NOMO-1 treated with DMSO at 0.1 percent for 48 hours (cell line): ENCODE measurements at regions not wholly inside any gene's neighbourhood (a gene's known extent, or its start where the extent isn't known, plus 50 kb on each side); places are given as distances from the start of the nearest gene placed in this dataset.
"Not testable (repeated sequence)": the region's sequence is repeated elsewhere in the genome, so short reads cannot be mapped to it uniquely, and the experiment has no call there.

ENCODE experiments used
- DNase-seq: peaks from one replicate; lab custom pipeline; 2025; ENCODE audit not compliant: unreplicated experiment; lab: John Stamatoyannopoulos, UW

DNA sequence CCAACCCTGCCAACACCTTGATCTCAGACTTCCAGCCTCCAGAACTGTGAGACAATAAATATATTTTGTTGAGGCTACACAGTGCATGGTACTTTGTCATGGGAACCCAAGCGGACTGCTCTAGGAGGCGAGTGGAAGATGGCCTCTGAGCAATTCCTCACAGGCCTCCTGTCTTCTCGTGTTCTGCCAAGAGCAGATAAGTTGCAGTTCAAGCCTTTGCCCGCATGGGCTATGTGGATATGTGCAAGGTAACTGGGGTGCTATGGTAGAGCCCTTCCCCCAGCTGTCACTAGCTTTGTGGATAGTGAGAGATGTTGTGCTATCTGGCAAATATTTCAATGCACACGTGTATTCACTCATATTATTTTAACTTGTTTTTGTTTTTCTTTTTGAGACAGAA lies 156.0 kb upstream of the BCOR start:
- DNase-seq = no peak

- DNase-seq = no peak
These were observed 151.8 kb upstream of the BCOR start for GRCh38 chrX:40249582-40249981.

- DNase-seq = no peak
These were observed 151.1 kb upstream of the BCOR start for GRCh38 chrX:40248822-40249221.

DNA sequence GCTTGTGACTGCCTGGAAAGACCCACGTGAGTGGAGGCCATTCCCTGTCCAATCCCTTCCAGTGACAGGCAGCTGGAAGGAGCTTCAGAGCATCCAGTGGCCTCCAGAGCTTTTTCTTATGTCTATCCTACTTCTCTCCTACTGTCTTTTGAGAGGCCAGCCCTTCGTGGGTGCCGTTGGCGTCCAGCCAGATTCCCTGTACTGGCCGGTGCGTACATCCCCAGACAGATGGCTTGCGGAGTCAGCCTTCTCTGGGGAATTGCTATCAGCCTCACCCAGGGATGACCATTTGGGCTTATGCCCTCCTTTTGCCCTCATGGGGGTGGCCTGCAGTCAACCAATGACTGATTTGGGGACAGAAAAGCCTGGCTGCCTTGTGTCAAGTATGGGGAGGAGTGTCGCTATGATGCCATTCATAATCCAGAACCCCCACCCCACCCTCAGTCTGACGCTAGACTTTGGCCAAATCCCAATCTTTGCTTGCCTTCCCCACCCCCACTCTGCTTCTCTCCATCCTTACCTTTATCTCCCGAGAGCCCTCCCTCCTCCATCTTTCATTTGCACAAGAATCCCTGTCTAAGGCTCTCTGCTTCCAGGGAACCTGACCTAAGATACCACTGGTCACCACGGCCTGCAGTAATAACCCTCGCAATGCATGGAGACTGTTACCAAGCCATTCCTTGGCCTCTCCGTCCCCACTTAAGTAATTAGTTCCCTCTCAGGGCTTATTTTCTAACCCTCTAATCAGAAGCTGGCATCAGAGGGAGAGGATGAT lies 150.3 kb upstream of the BCOR start:
- DNase-seq = no peak

DNA sequence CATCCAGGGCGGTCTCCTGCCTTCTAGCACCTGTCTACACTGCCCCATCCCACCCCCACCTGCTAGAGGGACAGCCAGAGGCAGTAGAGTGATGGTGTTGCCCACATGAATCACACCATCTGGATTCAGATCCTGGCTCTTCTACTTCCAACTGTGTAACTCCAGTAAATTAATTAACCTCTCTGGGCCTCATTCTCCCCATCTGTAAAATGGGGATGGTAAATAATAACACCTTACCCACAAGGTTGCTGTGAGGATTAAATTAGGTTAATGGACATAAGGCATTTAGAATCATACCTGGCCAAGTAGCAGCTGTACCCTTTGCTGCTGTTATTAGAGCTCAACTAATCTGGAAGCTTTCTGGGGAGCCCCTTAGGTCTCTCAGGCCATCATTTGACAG lies 149.6 kb upstream of the BCOR start:
- DNase-seq = no peak

DNA sequence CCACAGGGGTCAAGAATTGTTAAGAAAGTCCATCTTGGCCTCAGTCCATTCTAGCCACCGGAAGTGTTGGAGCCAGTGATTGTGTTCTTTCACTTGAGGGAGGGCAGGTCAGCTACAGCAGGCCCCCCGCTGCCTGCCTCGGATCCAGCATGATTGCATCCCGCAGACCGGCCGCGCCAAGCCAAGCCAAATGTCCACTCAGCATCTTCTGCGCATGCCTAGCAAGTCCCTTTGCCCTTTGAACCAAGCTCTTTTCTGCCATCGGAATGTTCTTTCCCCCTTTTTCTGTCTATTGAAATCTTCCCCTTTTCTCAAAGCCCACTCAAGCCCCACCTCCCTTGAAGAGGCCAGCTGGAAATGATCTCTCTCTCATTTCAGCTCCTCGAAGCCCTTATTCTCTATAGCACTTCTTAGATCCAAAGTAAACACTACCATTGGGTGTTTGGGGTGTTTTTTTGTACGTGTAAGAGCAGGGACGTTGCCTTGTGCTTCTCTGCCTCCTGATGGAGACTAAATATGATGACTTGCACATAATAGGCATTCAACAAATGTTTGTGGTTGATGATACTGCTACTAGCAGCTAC lies 147.8 kb upstream of the BCOR start:
- DNase-seq = no peak

GRCh38 chrX:40244980-40245379 lies 147.2 kb upstream of the BCOR start:
- DNase-seq = no peak

DNA sequence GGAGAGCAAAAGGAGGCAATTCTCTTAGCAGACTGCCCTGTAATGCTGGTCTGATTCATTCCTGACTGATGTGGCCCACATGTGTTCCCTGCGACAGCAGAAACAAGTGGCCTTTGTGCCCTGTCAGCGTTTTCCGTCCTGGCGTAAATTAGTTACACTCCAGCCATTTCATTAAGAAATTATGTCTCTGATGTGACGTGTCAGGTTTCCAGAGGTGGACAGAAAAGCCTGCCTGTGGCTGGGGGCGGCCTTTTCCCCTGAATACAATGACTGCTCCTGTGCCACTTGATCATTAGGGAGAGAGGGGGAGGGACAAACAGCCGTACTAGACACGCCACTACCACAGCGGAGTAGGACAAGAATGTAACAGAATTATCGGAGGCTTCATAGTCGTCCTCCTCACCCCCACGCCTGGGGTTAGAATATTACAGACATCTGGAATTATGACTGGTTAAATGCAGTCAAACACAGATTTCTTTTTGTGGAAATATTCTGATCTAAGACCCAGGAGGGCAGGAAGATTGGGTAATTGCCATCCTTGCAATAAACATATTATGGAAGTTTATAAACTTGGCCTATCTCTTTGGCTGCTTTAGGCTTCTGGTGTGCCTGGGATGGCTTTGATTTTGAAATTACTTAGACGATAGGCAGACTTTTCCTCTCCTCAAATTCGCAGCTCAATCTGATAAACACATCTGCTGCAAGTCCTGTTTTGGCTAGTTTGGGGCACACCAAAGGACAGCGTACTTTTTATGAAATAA lies 146.2 kb upstream of the BCOR start:
- no peak for DNase-seq

DNA sequence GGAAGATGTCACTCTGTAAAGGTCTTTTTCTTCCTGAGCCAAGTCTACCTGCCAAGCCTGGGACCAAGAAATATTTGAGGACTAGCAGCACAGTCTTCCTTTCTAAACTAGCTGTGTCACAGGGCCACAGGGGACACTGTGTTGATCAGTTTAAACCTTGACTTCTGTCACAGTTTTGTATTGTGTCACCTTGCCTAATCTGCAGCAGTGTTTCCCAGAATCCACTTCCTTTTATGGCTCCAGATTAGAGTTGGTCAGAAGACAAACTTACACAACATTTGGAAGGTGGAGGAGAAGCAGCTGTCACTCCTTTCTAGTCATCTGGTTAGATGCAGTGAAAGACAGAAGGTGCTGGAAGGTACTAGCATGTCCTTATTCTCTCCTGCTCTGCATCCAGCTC lies 143.1 kb upstream of the BCOR start:
- peak; percentile 11 for DNase-seq

DNA sequence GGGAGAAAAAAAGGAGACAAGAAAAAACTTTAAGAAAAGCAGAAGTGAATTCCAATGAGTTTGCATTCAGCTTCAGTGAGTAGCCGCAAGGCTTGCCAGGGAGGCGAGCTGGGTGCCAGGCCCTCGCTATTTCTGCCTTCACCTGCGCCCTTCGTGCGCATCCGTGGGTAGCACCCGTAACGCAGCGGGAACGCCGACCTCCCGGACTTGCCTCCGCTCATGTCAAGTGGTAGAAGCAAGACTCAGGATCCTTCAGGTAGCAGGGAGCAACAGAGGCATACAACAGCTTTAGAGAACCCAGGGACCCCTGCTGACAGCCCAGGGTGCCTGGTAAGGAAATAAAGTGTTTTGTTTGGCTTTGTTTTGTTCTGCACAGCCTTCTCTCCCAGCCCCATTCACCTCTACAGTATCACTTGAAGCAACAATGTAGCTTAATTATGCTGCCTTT lies 140.0 kb upstream of the BCOR start:
- peak; percentile 5 for DNase-seq

DNA sequence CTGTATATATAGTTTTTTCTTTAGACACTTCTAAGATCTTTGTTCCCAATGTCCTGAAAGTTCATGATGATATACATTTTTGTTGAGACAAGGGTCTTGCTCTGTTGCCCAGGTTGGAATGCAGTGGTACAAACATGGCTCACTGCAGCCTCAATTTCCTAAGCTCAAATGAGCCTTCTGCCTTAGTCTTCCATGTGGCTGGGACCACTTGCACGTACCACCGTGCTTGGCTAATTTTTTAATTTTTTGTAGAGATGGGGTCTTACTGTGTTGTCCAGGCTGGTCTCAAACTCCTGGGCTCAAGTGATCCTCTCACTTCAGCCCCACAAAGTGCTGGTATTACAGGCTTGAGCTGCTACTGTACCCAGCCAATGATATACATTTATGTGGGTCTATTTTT lies 132.9 kb upstream of the BCOR start:
- no peak for DNase-seq

- no peak for DNase-seq
These were observed 129.4 kb upstream of the BCOR start for GRCh38 chrX:40227125-40227524.

DNA sequence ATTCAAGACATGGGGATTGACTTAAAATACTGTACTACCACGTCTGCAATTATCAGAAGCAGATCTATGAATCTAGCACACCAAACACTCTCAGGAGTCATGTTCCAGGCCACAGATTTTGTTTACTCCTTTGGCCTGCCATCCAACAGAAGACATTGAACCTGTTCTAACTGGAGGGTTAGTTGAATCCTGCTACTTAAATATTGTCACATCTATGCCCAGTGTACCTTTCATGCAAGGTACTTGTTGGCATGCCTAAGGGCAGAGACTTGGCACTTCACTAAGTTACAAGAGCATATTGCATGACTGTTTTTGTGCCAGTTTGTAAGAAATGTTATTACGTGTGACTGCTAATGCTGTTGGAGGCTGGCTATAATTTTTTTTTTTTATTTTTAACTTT lies 126.9 kb upstream of the BCOR start:
- DNase-seq = no peak

DNA sequence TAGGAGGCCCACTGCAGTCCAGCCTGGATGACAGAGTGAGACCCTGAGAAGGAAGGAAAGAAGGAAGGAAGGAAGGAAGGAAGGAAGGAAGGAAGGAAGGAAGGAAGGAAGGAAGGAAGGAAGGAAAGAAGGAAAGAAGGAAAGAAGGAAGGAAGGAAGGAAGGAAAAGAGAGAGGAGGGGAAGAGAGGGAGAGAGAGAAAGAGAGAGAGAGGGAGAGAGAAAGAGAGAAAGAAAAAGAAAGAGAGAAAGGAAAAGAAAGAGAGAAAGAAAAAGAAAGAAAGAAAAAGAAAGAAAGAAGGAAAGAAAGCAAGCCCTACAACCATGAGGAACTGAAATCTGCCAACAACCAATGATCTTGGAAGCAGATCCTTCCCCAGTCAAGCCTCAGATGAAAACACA lies 124.9 kb upstream of the BCOR start:
- not testable (repeated sequence) for DNase-seq

GRCh38 chrX:40213092-40213491 lies 115.3 kb upstream of the BCOR start:
- no peak for DNase-seq

DNA sequence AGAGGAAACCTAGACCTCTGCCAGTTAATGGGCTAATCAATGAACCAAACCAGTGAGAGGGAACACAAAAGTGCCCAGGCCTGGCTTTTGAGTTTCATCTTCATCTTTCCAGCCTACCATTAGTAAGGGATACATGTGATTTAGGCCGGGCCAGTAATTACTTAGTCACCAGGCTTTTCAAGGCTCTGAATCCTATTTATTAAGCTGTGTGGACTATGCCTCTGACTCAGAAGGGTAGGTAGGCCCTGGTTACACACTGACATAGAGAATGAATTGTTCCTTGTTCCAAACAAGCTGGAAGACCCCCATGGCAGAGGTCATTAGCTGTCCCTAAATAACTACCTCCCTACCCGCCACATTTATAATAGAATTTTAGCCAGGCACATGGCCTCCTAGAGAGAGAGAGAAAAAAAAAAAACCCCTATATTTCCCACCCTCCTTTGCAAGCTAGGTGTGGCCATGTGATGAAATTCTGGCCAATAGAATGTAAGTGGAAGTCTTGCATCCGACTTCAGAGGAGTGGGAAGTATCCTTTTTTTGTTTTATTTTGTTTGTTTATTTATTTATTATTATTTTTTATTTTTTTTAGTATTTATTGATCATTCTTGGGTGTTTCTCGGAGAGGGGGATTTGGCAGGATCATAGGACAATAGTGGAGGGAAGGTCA lies 112.3 kb upstream of the BCOR start:
- DNase-seq = no peak

DNA sequence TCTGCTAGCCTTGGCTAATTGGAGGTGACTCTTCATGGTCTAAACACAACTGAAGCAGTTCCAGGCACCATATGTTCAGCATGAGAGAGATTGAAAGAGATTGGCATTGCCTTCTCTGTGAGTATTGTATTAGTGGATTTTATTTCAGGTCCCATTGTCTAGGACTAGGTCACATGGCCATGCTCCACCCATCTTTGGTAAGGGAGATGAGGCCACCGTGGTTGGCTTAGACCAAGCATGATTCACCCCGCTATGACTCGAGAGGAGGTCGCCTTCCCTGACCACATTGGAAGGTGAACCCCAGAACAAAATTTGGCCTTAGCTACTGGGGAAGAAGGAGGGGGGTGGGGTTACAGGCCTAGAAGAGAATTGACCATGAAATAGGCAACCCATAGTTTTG lies 109.9 kb upstream of the BCOR start:
- DNase-seq = peak; percentile 25

DNA sequence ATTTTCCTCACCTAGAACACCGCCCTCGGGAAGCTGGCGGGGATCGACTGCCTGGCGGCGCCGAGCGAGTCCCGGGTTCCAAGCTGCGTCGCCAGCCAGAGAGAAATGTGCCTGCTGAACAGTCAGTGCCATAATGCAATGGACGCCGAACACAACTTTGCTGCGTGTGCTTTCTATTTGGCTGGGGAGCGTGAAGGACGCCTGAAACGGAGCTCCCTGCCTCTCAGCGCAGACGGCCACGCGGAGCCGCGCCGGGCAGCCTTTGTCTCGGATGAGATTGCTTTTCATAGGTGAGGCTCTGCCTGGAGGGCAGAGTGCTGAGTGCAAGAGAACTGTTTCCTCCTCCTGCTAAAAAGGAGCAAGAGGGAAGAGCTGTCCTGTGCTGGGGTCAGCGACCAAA lies 107.7 kb upstream of the BCOR start:
- DNase-seq = no peak

DNA sequence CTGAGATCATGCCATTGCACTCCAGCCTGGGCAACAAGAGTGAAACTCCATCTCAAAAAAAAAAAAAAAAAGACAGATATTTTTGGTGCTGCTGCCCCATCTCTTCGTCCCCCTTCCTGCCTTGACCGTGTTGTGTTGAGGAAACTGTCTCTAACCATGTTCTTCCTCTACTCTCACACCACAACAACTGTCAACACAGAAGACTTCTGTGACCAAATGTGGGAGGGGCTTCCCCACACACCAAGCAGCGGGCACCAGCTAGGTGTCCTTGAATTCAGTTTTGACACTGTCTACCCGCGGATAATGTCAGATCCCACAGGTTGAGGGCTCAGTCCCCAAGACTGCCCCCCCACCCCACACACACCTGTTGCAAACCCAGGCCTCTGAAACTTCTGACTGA lies 104.7 kb upstream of the BCOR start:
- peak; percentile 46 for DNase-seq

DNA sequence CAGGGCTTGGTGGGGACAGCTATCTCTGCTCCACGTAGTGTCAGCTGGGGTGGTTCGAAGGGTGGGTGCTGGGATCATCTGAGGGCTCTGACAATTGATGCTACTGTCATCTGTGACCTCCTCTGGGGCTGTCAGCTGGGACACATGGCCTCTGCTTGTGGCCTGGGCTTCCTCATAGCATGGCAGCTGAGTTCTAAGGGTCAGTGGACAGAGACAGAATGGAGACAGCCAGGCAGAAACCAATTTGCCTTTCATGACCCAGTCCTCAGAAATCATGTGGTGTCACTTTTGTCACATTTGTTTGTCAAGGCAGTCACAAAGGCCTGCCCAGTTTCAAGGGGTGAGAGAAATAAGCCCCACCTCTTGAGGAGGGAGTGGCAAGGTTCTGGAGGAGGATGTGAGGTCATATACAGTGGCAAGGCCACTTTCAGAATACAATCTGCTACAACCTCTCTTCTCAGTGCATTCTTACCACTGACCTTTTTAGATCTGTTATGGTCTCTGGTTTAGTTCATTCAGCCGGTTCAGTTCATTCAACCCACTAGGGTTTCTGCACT lies 103.6 kb upstream of the BCOR start:
- peak; percentile 5 for DNase-seq

GRCh38 chrX:40199704-40200103 lies 101.9 kb upstream of the BCOR start:
- DNase-seq = no peak
